HL-60/S4 treated with phorbol 12-myristate 13-acetate at 8.2 ng/mL for 4 days and 3 days (cell line): ENCODE measurements at regions not wholly inside any gene's neighbourhood (a gene's known extent, or its start where the extent isn't known, plus 50 kb on each side); places are given as distances from the start of the nearest gene placed in this dataset.
"Not testable (repeated sequence)": the region's sequence is repeated elsewhere in the genome, so short reads cannot be mapped to it uniquely, and the experiment has no call there.

ENCODE experiments used
- in situ Hi-C: fragments of 300-500 bp; cut with MboI; formaldehyde crosslinking; loops from 2 replicates; pipeline ENCODE4 v1.15.0; 2022; ENCODE audit warnings: low sequenced_read_pairs

DNA sequence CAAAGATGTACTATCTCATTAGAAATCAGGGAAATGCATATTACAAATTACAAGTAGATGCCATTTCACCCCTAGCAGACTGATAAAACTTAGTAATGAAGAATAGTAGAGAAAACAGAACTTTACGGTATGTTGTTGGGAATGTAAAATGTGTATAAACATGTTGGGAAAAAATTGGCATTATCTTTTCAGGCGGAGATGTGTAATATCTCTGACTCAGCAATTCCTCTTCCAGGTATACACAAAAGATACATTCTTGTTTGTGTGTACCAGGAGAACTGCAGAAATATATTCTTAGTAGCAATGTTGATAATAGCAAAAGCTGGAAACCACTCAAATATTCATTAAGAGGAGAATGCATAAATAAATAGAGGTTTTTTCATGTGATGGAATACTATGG is 204.5 kb downstream of the LPIN1 start:
- in situ Hi-C loops, result no loop called here

DNA sequence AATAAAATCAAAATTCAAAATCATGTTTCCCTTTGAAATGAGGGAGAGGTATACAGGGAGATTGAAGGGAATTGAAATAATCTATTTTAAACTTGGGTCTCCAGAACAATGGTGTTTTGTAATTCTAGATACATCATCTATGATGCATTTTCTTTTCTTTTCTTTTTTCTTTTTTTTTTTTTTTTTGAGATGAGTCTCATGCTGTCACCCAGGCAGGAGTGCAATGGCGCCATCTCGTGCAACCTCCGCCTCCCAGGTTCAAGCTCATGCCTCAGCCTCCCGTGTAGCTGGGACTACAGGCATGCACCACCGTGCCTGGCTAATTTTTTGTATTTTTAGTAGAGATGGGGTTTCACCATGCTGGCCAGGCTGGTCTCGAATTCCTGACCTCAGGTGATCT is 205.1 kb downstream of the LPIN1 start:
- in situ Hi-C loops, result not testable (repeated sequence)

DNA sequence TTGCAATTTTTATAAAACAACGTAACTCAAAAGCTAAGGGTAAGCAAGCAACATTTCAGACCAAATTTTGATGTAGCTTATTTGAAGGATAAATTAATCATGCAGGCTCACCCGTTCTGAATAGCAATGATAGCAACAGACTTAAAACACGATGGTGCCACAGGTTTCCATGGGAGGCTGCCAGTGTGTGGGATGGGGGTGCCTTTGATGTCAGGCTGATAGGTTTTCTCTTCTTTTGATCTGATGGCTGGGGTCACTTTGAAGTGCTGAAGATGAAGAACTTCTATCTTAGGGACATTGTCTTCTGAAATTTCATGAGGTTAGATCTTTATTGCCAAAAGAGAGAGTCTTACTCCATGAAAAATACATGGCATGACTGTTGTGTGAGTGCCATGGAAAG is 206.8 kb downstream of the LPIN1 start:
- in situ Hi-C loops, result no loop called here

DNA sequence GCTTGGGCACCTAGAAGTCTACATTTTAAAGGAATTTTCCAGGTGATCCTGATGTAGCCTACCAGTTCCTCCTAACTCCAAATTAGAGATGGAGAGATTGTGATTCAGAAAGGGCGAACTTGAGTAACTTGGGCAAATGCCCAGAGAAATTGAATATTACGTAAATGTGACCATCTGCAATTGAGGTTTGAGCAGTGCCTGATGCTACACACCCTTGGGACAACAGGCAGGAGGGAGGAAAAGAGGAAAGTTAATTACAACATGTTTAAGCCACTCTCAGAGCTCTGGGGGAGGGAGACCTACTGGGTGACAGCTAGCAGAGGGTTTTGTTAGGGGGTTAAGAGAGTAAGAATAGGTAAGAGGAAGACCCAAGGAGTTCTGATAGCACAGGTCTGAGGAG is 208.9 kb downstream of the LPIN1 start:
- in situ Hi-C loops, result no loop called here

- in situ Hi-C loops, result no loop called here
These were observed 209.5 kb downstream of the LPIN1 start for GRCh38 chr2:11955884-11956291.

DNA sequence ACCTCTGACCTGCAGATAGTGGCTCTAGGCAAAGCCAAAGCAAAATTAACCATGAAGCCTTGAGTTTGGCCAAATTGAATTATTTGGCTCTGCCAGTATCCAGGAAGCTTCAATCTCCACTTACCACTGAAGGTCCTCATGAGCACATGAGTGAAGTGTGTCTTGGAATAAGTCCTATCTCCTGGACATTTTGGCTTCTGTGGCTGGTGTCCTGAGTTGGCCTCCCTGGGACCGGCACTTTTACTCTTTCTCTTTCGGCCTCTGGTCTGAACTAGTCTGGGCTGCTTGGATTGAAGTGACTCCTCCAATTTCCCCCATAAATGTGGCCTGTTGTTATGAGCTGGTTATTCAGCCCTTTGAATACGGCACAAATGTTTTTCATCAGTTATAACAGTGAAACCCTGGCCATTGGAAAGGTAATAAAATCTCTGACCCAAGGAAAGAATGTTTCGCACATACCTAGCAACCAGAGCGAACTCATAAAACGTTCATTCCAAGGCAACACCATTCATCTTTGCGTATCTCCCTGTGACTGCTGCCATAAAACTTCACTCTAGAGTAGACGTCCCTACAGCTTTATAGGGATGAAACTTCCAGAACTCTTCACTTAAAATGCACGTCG is 216.4 kb downstream of the LPIN1 start:
- in situ Hi-C loops, result no loop called here

GRCh38 chr2:11963966-11964365 is 217.5 kb downstream of the LPIN1 start:
- in situ Hi-C loops, result no loop called here

DNA sequence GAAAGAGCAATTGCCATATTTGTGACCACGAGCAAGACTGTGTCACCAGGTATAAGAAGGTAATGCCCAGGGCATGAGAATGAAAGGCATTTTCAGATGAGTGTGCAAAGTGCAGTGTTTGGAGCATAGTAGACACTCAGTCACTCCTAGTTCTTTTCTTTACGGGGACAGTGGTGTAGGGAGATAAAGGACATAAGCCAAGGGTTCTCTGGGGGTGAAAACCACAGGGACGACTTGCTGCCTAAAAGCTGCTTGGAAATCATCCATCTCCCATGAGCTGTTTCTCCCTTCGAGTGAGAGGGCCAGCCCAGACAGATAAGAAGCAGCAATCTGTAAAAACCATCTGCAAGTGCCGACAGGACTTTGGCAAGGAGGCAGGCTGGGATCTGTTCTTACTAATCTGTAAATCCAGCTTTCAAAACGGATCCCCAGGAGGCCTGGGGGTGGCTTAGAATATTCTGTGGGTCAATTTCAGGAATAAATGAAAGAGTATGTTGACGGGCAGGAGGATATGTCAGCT is 221.6 kb downstream of the LPIN1 start:
- in situ Hi-C loops, result no loop called here

- in situ Hi-C loops, result no loop called here
These were observed 222.1 kb downstream of the LPIN1 start for GRCh38 chr2:11968521-11968920.

GRCh38 chr2:11969774-11970173 is 223.3 kb downstream of the LPIN1 start:
- in situ Hi-C loops, result no loop called here

GRCh38 chr2:11974573-11974972 is 228.1 kb downstream of the LPIN1 start:
- in situ Hi-C loops, result no loop called here

DNA sequence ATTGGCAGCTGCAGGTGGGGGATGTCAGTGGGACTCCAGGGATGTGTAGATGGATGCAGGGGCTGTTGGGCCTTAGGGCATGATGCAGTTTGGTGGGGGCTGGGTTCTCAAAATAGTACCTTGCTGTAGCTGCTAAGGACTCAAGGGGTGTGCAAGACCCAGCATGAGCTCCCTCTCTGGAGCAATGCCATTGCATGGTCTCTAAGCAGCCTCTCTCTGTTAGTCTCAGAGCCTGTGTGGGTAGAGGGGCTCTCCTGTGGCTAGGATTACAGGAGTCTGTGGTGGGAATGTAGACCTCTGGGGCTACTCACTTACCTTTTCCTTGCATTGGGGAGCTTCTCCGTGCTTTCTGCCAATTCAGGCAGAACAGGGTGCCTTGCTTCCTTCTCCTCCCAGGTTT is 228.9 kb downstream of the LPIN1 start:
- in situ Hi-C loops, result no loop called here

- in situ Hi-C loops, result no loop called here
These were observed 229.6 kb downstream of the LPIN1 start for GRCh38 chr2:11976073-11976472.

DNA sequence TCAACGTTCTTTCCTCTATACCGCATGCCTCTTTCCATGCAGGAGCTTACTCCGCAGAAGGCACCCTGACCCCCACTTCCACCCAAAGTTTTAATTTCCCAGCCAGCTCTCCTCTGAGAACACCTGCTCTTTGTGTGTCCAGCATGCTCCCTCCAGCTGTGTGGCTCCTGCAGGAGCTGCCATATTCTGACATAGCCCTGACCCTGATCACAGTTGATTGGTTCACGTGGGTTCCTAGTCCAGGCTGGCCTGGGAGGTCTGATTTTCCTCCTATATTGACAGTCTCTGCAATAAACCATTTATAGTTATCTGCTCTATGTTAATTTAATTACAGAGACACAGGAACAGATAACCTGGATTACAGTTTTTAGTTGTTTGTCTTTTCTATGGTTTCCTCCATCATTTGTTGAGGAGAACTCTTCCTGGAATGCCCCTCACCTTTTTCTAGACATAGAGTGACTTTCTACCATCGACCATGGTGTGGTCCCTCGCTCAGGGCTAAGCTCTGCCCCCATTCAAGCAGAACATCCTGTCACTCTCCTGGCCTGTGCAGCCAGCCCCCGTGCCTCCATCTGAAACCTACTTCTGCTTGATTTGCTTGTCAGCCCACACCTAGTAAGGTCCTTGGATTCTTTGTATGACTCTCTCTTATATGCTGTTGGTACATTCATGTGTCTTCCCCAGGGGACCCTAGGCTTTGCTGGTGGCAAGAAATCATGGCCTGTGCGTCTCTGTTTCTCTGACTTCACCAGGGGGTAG is 231.5 kb downstream of the LPIN1 start:
- in situ Hi-C loops, result no loop called here

- in situ Hi-C loops, result no loop called here
These were observed 234.4 kb downstream of the LPIN1 start for GRCh38 chr2:11980809-11981208.

GRCh38 chr2:11983401-11983800 is 237.0 kb downstream of the LPIN1 start:
- in situ Hi-C loops, result no loop called here

DNA sequence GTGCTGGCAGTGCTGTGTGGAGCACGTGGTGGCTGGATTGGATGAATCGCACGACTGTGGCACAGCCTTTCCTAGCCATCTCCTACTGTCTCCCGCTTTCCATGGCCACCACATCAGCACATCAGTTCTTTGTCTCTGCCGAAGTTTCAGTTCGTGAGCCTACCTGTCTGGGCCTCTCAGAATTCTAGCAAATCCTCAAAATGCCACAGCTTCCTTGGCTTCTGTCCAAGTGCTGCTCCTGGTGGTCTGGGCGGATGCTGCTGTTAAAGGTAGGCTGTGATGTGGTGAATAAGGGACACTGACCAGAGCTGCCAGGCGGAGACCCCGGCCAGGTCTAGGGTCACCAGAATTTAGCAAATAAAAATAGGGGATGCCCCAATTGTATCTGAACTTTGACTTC is 237.4 kb downstream of the LPIN1 start:
- in situ Hi-C loops, result no loop called here

DNA sequence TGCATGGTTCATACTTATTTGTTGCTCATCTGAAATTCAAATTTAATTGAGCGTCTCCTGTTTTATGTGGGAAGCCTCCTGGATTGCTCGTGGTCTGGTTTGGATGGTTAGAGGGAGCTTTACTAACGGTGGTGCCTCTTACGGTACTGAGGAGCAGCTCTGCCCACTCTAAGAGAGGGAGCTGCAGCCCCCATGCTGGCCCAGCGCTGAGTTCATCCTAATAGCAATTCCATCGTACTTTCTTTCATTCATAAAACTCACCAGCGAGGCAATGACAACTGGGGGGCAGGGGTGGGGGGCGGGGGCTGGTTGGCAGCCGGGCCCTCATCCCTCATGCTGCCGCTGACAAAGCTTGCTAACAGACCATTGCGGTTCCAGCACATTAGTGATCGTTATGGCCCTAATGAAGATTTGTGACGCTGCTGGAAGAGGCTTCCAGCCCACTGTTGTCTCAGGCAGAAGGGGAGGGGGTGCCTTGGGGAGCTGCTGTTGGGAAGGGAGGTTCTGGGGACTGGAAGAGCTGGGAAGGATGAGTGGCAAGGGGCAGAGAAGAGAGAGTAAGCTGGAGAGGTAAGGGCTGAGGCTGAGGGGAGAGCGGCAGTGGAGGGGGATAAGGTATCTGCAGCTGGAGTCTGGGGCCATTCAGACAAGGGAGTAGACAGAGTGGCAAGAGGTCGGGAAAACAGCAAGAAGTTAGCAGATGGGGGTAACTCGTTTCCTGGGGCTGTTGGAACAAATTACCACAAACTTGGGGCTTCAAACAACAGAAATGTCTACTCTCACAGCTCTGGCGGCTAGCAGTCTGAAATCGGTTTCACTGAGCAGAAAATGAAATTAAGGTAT is 238.1 kb downstream of the LPIN1 start:
- in situ Hi-C loops, result no loop called here

DNA sequence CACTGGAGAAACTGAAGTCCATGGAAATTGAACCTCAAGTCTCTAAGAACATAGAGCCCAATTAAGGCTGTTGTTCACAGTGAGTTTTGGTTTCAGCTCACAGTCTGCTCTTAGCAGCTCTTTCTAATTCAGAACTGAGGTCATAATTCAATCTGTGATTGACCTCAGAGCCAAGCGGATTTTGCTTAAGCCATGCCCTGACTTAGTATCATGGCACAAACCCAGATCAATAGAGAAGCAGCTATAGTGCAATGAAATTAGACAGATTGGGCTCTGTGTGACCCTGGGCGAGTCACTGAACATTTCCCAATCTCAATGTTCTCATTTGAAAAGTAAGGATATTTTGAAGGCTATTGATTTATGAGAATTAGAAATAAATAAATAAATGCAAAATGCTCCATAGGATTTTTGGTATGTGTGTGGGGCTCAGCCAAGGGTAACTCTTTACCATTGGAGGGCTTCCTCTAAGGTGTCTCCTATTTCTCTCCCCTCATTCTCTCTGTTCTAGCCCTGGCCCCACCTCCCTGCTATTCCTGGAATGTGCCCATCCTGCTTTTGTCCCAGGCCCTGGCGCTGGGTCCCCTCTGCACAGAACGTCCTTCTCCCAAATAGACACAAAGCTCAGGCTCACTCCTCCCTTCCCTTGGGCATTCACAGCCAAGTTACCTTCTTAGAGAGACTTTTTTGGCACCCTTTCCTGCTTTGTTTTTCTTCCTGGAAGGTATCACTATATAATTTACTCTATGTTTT is 239.6 kb downstream of the LPIN1 start:
- in situ Hi-C loops, result no loop called here

- in situ Hi-C loops, result no loop called here
These were observed 240.7 kb downstream of the LPIN1 start for GRCh38 chr2:11987151-11987550.
